Activated CD4-positive, alpha-beta T cell treated with anti-CD3 and anti-CD28 coated beads for 24 hours (primary cell): ENCODE measurements at regions not wholly inside any gene's neighbourhood (a gene's known extent, or its start where the extent isn't known, plus 50 kb on each side); places are given as distances from the start of the nearest gene placed in this dataset.
"Not testable (repeated sequence)": the region's sequence is repeated elsewhere in the genome, so short reads cannot be mapped to it uniquely, and the experiment has no call there.

Experiments
- DNase-seq, 2 donors: peaks; one replicate each; pipeline ENCODE4 v3.0.0-alpha.2; 2020; ENCODE audit warnings: low read depth in 2 of 2

DNA sequence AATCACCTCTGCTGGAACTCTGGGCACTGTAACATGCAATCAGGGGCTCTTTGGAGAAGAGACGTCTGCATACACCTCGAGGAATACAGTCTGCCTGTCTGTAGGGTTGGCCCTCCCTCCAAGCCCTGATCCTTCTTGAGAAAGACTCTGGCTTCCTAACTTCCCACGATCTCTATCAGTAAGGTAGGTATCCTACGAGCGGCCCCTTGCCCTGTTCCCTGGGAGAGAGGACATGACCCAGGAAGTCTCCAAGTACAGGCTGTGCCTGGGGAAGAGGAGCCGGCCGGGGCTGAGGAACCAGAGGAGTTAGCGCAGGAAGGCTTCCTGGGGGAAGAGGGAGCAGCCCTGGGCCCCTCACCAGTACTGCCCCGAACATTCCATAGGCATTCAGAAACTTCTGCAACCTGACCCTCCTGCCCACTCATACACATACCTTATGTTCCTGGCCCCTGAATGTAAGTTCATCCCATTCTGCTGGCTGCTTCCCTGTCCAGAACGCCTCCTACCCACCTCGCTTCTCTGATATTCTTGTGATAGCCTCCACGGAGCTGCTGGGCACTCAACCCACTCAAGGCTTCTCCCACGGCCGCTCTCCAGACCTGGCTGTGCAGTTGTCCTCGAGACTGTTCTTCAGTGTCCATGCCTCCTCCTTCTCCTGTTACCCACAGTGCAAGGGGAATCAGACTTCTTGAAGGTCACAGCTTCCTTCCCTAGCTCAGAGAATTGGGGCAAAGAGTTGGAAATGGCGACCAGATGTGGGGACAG, 116.1 kb downstream of the CYP26B1 start:
- DNase-seq: no peak

DNA sequence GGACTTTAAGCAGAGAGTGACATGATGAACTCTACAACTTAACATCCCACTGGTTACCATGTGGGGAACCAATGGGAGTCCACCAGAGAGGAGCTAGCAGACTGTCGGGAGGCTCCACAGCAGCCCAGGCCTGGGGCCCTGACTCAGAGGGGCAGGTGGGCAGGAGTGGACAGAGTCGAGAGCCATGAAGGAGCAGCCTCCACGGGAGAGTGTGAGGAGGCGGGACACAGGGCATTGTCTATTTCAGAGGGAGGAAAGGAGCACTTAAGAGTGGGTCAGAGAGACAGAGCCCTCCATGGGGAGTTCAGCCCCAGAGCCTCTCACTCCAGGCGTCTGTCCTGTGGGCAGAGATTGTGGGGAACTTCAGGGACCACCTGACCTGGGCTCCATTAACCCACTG, 118.7 kb downstream of the CYP26B1 start:
- no peak for DNase-seq

DNA sequence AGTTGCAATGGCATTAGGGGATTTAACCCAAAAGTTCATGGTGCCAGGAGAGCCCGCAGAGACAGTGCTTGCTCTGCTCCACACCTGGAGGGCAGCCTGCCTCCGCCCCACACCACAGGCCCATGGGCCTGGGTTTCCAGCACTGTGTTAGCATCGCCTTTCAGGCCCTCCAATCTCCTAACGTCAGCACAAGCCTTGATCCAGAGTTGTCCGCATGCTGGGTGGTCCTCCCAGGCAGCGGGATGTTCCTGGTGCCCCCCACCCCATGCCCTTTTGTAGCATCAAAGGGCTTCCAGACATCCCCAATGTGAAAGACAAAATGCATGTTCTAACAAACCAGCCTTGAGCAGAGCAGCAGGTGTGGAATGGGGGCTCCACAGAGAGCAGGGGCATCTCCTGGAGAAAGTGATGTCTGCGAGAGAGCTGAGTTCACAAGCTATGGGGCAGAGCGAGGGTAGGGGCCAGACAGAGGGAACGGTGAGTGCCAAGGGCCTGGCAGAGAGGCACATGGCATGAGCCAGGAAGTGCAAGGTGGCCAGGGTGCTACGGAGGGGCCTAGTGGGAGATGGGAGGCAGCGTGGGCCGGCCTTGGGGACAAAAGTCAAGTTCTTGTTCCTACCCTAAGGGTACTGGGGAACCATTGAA, 119.2 kb downstream of the CYP26B1 start:
- DNase-seq: no peak

DNA sequence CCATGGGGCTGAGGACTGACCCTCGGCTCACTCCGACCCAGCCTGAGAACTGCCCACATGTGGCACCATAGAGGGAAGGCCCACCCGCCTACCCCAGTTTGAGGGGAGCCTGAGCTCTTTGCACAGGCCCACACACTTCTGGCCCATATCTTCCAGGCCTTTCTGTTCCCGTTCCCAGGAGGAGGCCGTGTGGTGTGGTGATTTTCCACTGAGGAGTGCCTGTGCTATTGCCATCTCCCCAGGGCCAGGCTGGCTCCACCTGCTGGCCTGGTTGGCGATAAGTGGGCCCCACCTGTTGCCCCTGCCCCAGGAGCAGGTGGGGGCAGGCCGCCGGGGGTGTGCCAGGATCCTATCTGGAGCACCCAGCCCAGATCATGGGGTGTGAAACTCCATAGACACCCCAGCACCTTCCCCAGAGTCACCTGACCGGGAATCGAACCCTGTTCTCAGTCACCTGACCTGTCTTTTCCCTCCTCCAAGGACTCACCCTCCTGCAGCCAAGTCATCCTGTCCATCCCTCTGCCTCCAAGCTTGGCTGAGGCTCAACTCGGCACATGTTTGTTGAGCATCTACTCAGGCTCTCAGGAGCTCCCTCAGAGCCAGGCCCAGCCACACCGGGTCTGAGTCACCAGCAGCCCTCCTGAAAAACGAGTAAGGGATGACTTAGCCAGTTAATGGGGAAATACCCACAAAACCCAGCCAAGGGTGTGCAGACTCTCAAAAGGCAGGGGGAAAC, 120.1 kb downstream of the CYP26B1 start:
- DNase-seq: no peak

DNA sequence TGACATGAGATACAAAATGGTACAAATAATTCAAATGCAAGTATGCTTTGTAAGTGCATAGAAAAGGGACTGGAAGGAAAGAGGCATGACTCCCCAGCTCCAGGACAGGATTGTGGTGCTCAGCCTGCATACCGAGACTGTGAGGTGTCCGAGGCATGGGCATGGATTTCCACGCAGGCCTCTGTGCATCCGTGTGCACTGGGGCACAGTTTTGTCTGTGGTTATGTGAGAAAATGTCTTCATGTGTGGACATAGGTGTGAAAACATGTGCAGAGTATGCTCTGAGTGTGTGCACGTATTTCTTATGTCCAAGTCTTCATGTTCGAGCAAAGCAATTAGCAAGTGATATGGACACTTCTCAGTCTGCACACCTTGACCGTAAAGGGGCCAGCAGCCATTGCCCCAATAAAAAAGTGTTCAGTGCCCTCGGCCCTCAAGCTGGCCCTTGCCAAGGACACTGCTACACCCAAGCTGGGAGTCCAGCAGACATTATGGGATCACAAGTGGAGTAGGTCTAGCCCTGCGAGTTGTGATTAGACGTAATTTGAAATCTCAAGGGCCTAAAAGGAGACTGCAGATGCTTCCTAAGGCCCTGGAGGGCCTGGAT, 120.7 kb downstream of the CYP26B1 start:
- no peak for DNase-seq

DNA sequence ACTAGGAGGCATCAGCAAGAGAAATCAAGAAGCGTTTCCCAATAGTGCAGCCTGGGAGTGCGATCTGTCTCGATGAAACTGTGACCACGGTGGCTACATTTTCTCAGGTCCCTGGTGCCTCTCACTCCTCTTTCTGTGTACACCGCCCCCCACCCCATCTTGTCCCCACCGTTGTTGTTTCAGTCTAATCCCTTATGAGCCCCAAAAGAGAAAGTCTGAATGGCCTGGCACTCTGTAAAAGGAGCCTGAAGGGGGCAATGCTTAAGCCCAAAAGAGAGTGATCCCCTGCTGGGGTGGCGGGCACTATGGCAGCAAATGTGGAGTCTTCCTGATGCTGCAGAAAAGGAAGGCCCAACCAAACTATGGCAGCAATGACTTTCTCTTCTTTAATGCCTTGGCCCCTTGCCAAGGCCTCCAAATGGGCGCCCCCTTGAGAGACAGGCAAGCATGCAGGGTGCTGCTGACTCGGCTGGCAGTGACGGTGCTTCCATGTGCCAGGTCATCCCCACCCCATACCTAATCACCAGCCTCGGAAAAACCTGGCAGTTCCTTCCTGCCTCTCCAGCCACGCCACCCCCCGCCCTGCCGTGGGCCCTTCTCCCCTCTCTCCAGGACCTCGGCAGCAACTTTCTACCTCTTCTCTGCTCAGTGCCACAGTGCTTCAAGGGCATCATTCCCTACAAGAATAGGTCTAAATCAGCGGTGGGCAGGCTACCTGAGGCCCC, 123.0 kb downstream of the CYP26B1 start:
- no peak for DNase-seq

DNA sequence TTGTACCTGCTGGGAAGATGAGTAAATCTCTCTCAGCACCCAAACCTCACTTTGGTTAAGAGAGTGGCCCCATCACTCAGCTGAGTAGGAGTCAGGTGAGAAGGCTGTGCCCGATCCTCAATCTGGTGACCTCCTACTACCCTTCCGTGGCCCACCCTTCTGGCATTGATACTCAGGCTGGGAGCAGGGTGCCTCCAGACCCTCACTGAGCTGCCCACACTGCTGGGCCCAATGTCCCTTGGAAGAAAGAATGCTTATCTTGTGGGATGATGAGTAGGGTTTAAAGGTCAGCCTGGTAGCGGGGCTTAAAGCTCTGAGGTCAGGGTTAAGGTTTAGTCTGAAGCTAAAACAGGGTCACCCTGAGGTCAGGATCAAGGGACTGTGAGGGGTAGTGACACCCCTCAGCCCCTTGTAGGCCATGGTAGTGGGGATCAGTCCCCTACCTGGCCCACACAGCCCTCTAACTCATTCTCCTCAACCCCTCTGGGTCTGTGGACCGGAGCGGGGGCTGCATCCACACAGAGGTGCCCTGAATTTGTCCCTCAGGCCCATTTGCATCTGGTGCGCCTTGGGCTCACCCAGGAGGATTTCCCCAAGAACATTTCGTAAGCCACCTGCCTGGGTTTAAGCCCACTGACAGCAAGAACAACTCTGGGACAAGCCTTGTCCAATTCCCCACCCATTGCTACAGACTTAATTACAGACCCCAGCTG, 123.8 kb downstream of the CYP26B1 start:
- DNase-seq: no peak

DNA sequence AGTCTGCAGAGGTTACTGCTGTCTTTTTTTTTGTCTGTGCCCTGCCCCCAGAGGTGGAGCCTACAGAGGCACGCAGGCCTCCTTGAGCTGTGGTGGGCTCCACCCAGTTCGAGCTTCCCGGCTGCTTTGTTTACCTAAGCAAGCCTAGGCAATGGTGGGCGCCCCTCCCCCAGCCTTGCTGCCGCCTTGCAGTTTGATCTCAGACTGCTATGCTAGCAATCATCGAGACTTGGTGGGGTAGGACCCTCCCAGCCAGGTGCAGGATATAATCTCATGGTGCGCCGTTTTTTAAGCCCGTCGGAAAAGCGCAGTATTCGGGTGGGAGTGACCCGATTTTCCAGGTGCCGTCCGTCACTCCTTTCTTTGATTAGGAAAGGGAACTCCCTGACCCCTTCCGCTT, 126.3 kb downstream of the CYP26B1 start:
- not testable (repeated sequence) for DNase-seq

DNA sequence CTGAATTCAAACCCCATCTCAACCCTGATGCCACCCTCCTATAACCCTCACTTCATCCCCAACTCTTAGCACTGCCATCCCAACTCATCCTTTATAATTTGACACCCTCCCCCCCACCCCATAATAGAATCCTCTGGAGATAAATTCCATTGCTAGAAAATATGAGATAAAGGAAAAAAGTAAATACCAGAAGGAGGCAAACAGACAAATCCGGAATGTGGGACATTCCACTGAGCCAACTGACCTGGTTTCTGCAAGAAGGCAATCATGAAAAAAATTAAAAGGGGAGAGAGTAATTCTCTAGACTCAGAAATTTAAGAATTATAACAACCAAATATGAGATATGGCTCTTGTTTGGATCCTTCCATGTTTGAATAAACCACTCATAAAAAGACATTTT, 132.4 kb downstream of the CYP26B1 start:
- DNase-seq: no peak

DNA sequence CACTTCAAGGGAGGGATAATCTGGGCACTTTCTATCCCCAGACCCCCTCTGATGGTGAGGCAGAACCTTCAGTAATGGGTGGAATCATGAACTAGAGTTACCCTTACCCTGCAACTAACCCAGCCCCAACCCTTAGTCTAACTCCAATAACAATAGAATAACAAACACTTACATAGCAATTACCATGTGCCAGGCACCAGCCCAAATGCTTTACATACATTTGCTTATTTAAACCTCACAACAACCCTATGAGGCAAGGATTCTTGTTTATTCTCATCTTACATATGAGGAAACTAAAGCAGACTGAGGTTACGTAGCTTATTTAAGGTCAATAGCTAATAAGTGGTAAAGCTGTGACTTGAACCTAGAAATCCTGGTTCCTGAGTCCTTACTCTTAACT, 132.8 kb downstream of the CYP26B1 start:
- no peak for DNase-seq

DNA sequence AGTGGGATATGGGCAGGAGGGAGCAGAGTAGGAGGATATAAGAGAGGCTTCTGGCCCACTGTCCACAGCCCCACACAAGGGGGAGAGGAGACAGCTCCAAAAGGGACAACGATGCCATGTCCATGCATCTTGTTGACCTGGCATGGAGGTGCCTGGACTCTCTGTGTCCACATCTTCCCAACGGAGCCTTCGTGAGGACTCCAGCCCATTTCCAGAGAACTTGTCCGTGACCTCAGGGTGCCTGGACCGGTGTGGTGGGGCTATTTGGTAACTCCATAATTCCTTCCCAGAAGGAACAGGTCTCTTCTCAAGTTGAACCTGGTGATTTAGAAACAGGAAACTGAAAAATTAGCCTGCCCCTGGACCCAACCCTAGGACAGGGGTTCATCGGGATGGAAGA, 133.9 kb downstream of the CYP26B1 start:
- no peak for DNase-seq

DNA sequence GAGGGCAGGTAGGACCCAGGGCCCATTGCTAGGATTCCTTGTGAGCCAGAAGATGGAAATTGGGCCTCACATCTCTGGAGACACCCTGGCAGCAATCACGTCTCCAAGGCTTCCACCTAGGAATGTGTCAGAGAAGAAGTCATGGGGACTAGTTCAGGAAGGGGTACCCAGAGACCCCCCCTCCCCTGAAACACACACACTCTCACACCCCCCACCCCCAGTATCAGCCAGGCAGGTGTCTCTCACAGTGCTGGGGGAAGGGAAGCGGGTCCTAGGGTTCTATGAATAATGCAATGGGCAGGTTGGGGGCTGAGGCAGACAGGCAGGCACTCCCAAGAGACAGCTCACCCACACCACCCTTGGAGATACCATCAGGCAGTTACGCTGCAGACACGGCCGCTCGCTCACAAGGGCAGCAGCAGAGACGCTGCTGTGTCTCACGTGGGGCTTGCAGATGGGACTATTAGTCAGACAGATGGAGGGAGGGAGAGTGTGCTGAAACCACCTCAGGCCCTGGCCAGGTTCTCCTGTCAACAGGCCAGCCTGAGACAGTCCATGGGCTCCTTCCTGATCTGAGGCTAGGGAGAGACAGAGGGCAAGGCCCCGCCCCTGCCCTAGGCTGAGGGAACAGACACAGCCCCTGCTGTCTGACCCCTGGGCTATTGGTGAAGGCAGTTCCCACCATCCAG, 134.6 kb downstream of the CYP26B1 start:
- DNase-seq: no peak

DNA sequence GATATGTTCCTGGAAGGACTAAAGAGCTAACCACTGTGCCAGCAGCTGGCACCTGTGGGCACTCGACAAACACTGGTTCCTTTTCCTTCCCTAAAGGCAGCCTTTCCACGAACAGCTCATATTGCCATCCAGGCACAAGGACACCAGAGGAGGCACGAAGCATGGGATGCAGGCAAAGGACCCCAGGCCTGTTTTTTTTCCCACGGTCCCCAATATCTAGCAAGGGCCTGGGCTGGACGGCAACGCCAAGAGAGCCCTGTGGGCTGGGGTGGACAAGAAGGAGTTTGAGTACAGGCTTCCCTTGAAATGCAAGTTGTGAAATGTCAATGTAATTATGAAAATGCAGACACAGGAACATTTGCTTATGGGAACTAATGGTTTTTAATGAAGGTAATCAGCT, 135.9 kb downstream of the CYP26B1 start:
- DNase-seq: no peak

DNA sequence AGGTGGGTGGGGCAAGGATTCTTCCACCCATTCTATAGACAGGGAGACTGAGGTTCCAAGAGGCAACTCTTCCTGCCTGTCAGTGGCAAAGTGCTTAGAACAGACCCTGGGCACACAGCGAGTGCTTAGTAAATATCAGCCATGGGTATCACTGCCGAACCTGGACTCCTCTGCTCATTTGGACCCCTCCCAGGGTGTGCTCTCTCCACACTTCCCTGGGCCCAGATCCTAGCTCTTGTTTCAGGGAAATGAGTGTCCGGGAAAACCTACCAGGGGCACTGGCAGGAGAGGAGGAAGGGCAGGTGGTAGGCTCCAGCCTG, 136.3 kb downstream of the CYP26B1 start:
- DNase-seq: no peak

DNA sequence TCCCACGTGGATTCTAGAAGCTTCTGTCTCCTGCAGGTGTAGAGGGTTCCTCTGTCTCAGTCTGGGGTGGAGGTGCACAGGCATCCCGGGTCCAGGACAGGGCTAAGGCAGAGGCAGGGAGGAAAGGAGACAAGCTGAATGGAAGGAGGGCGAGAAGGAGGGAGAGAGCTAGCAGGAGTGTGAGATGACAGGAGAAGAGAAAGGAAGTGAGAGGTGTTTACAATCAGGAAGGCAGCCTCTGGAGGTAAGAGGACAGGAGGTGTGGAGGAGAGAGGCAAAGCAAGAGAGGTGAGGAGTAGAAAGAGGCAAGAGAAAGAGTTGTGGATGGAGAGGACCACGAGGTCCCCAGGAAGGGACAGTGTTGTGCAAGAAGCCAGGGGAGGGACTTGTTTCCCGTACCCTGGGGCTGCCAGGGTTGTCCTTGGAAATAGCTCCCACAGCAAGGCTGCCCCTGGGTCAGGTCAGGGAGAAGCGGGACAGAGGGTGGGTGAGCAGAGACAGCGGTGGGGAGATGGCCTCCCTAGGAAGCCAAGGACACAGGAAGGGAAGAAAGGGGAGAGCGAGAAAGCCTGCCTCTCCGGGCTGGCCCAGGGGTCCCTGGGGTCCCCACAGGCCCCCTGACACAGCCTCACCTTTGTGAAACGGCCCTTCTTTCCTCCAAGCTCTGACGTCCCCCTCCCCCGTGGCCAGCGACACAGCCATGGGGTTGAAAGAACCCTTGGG, 136.9 kb downstream of the CYP26B1 start:
- DNase-seq: no peak

DNA sequence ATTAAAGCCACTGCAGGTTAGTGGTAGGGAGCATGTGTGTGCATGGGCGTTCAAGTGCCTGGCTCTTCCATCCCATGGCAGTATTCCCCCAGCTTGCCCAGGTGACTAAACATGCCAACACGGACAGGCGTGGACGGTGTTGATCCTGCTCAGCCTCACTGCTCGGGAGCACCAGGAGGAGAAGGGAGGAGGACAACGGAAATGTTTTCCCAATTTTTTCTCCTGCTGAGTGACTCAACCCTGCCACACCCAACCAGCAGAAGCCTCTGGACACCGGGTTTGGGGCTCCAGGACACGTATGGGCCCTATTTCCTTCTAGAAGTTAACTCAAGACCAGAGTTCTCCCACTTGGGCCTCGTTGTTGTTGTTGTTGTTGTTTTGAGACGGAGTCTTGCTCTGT, 139.1 kb downstream of the CYP26B1 start:
- no peak for DNase-seq

DNA sequence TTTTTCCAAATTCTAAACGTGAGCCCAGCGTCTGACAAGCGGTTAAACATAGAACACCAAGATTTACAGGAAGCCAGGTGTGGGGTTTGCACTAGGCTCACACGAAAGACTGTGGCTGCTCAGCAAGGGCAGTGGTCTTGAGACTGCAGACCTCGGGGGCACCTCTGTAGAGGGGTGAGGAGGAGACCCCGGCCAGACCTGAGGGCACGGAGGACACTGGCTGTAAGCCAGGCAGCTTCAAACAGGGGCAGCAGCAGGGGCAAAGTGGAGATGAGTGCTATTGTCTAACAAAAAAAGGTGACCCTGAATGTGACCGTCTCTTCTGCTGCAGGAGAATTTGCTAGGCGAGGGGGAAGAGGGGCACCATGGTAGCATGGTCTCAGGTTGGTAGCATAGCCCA, 140.3 kb downstream of the CYP26B1 start:
- DNase-seq: no peak

DNA sequence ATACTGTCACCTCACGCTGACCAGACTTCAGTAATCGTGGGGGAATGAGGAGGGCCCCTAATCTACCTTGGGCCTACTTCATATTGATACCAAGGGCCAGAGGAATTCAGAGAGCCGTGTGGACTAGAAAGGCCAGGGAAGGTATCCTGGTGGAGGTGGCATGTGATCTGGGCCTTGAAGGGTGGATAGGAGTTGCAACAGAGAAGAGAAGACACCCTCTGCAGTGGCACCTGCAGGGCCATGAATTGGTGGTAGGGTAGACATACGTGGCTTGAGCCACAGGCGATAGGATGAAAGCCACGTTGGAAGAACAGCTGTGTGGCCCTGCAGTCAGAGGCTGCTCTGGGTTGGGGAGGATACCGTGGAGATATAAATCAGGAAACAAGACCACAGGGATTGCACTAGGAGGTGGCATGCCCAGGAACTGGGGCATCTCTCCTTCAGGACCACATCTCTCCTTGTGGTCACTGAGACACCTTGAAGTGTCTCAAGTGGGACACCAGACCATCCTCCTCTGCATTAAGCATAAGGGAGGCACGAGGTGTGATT, 141.4 kb downstream of the CYP26B1 start:
- no peak for DNase-seq

DNA sequence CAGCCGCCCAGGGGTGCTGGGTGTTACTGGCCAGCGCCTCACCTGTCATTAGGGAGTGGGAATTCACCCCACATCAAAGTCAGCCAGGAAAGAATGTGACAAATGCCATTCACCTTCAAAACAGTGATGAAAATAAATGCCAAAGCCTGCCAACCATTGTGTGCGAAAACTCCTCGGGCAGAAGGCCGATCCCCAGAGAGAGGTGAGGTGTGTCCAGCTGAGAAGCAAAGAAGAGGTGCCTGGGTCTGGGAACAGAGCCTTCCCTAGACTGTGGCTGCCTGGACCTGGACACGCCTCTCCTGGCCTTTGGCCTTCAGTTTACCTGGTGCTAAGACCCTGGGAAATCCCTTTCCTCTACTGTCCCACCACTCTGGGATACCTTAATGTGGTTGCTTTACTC, 142.7 kb downstream of the CYP26B1 start:
- no peak for DNase-seq
